KG1 (cell line): ENCODE measurements at regions not wholly inside any gene's neighbourhood (a gene's known extent, or its start where the extent isn't known, plus 50 kb on each side); places are given as distances from the start of the nearest gene placed in this dataset.

Source experiments
- DNase-seq: peaks from one replicate; lab custom pipeline; 2025; lab: John Stamatoyannopoulos, UW

DNA sequence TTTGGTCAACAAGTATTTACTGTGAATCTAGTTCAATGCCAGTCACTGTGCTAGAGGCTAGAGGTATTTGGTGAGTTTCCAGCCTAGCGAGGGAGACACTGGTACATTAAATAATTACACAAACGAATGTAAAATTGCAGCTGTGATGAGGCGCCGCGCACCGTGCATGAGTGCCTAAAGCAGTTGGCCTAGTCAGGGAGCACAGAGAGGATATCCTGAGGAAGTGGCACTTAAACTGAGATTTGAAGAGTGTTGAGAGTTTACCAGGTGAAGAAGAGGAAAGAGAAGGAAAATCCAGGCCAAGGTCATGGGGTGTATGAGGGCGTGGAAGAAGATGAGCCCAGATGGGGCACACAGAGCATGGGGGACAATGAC, 157.6 kb upstream of the NDUFV2 start:
- no peak for DNase-seq

DNA sequence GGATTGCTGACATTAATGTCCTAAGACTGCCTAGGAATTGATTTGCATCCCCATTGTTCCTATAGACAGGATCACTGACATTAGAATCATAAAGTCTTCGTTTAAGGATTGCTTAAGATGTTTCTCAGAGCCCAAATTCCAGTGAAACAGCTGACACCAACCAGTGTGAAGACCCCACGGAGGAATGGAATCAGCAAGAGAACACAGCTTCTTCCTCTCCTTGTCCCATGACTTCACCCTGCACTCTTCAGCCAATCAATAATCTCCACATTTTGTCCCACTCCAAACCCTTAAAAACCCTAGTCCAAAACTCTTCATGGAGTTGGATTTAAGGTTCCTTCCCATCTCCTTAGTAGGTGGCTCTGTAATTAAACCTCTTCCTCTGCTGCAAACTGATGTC, 157.0 kb upstream of the NDUFV2 start:
- DNase-seq, result no peak

DNA sequence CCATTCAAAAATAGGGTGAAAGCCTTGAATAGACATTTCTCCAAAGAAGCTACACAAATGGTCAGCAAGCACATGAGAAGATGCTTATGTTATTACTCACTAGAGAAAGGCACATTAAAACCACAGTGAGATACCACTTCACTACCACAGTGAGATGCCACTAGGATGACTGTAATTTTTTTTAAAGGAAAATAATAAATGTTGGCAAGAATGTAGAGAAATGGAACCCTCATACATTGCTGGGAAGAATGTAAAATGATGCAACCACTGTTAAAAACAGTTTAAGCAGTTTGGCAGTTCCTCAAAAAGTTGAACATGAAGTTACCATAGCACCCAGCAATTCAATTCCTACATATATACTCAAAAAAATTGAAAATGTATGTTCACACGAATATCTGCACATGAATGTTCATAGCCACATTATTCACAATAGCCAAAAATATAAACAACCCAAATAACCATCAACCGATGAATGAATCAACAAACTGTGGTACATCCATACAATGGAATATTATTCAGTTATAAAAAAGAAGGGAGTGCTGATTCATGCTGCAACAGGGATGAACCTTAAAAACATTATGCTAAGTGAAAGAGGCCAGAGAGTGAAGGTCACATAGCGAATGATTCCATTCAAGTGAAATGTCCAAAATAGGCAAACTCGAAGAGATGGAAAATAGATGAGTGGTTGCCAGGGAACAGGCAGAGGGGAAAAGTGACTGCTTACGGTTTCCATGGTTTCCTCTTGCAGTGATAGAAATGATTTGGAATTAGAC, 156.2 kb upstream of the NDUFV2 start:
- DNase-seq, result no peak

DNA sequence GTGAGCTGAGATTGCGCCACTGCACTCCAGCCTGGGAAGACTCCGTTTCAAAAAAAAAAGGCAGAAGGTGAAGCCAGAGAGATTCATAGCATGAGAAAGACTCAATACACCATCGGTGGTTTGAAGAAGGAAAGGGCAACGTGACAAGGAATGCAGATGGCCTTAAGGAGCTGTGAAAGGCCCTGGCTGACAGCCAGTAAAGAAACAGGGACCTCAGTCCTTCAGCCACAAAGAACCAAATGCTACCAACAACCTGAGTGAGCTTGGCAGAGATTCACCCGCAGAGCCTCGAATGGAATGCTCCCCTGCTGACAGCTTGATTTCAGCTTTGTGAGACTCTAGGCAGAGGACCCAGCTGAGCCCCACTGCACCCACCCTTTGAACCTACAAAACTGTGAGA, 154.9 kb upstream of the NDUFV2 start:
- no peak for DNase-seq

DNA sequence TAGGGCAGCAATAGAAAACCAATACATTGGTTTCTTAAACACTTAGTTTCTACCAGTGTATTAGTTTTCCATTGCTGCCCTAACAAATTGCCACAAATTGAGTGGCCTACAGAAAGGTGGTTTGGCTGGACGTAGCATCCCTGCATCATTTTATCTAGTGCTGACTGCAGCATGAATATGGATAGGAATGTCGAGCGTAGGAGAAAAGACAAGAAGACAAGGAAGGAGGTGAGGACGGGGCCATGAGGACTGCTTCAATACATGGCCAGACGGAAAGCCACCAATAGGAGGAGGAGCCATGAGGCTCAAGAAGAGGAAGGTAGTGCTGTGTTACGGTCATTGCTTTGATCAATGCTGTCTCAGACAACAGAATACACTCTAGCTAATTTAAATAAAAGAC, 154.5 kb upstream of the NDUFV2 start:
- no peak for DNase-seq

DNA sequence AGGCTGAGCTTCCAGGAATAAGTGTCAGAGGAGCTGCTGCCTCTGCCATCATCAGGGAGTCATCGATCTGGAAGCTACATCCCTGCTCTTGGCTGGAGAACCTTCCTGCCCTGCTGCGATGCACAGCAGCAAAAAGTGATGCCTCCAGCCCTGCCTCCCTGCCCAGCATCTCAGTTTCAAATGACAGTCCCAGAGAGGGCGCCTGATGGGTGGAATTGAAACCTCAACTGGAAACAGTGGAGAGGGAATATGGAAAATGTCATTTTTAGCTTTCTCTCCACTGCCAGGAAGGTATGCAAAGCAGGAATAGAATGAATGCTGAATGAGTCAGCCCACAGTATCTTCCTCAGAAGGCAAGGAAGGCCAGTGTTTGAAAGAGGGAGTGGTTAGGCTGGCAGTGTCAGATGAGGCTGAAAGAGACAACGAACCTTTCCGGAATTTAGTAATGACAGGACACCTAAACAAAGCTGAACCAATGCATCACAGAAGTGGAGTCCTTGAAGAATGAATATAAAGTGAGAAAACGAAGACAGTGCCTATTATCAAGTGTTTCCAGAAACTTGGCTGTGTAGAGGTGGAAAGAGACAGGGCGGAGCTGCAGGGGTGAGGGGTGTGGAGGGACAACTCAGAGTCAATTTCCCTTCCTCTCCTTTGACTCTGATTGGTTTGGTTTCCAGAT, 153.9 kb upstream of the NDUFV2 start:
- DNase-seq, result no peak

DNA sequence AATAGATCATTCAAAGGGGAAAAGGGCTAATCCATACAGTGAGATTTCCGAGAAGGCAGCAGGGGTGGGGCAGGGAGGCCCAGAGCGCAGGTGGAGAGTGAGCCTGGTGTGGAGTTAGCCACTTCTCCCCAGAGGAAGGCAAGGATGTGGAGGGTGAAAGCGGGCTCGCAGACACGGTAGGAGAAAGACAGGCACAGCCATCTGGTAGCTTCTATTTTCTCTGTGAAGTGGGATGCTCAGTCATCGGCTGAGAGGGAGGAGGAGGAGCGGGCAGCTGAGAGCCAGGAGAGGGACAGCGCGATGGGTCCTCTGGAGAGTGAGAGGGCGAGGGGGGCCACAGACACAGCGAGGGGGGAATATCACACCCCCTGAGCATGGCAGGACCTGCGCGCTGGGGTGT, 153.3 kb upstream of the NDUFV2 start:
- DNase-seq, result no peak

DNA sequence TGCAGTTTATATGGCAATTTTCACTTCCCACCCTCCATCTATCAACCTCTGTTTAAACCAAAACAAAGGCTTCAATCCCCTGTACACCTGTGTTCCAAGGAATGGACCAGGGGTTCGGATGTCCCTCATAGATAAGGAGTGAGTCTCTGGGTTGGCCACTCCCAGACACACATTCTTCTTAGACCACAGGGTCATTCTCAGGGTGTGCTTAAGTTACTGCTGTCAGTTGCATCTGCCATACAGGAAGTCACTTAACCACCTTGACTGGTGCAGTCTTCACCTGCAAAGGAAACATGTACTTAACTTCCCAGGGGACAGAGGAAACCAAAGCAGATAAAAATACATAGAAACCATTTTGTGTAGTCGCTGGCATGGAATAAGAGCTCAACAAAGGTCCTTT, 151.0 kb upstream of the NDUFV2 start:
- DNase-seq, result no peak

DNA sequence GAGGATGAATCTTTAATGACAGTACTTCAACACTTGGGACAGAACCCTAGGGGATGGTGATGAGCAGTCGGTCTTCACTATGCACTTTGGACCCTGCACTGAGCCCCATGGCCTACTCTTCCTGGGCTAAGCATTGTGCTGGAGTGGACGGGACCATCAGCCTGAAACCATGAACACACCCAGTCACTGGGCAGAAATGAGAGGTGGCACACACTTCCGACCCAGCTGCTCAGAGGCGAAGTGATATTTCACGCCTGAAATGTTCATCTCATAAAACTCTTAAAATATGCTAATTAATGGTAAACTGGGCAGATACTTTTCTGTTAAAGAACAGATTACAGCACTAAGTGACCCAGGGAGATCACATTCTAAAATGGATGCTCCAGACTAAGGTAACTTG, 150.3 kb upstream of the NDUFV2 start:
- no peak for DNase-seq

DNA sequence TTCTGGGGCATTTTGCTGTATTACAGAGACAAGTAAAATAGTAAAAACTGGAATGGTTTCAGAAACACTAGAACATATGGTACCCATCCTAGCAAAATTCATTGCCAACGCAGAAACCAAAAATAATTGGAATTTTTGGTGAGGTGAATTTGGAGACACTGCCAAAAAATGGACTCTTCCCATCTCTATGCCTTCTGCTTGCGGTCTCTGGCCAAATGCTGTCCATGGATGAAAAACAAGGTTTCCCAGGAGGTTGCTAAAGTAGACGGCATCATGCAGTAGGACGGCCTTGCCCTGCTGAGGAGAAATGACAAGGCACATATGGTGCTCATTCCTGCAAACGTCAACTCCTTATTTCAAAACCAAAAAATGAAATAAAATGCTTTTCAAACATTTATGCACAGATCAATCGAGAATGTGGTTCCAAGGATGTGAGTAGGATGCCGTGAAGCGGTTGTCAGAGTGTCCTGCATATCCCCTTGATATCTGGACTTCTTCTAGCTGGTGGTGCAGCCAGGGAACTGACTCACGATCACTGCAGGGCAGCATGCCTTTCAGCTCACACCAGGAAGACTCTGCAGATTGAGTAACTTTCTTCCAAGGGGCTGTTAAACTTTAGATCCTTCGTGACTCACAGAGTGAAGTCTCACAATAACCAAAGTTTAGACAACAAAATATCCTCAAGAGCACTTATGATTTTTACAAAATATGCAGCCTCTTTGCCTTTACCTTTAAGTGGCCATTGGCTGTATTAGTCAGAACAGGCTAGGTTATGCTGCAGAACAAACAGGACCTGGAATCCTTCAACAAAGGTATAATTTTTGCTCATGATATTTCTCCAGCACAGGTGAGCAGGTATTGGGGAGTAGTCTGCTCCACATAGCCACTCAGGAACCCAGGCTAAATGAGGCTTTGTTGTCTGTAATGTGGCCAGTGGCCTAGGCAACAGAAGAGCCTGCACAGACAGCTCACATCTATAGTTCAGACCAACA, 149.4 kb upstream of the NDUFV2 start:
- DNase-seq, result no peak

DNA sequence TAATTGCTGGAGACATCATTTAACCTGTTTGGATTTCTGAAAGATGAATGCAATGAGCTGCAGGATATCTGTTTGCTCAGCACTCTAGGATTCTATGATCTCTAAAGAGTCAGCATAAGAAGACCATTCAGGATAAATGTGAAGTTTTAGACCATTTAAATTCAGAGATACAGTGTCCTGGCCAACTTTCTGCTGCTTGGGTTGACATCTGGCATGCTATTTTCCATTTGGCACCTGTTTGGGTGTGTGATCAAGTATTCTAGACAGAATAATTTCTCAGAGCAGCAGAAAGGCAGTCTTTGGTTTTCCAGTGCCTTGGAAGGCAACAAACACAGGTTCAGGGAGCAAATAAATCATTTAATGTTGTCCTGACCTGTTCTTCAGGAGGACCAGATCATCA, 144.8 kb upstream of the NDUFV2 start:
- no peak for DNase-seq

DNA sequence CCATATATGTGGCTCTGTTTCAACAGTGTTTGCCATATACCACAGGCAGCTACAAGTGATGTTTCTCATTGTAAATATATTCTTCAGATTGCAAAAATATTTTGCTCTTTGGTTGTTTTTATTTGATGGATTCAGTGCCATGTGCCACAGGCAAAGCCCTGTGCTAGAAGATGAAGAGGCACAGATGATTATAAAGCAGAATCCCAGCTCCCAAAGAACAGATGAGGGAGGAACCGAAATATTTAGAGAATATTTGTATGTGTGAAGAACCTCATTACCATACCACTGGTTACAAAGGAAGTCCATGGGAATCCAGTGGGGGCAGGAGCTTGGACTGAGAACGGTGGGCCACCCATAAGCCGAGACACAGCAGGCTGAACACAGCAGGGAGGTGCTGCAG, 143.8 kb upstream of the NDUFV2 start:
- DNase-seq, result no peak

DNA sequence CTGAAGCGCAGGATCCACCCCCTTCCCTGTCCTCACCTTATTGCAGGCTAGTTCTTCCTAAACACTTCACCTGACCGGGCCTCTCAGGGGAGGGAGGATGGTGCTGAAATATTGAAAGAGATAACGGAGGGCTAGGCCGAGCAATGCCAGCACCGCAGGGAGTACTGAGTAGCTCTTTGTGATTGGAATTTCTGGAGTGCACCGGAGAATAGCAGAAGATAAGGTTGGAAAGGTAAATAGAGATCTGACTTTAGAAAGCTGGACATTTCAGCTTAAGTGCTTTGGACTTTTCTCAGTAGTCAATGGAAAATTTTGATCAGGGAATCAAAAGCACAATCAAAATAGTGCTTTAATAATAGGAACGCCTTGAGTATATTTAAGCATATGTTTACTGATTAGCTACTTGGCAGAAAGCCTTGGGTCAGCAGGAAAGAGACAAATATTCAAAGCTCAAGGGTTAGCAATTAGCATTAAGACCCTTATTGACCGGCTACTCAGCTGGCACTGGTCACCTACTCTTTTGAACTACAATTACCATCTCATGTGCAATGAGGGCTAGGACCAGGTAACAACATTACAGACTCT, 142.9 kb upstream of the NDUFV2 start:
- no peak for DNase-seq

DNA sequence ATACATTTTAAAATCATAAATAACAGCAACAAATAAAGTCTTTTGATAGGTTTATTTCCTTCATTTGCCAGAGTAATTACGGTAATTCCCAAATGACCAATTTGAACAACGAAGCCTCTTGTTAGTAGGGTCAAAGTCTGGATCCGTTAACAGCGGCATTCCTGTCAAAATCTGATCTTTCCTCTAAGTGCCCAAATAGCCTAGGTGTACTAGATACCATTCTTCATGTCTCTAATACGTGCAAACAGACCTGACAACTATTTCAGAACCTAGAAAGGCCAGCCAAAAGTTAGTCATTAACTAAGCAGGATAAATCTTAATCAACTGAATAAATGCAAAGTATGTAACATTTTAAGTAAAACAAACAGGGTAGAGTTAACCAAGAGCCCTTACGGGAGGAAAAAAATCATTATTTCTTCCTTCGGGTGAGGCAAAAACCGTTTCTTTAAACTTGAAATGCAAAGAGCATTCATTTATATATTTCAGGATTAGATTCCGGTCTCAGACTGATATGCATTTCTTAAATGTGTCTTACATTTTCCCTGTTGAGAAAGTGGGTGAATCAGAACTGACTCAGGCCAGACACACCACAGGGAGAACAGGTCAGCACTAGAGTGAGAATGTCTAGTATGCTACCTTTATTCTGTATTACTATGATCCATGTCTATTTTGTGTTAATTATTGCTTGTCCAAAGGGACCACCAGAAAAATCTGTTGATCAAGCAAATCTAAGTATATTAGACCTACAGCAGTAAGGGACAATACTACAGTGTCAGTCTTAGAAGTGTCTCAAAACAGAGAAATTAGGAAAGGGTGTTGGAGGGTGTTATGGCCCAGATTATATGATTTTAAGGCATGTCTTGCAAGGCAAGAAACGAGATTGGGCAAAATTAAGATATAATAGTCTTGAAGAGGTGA, 141.5 kb upstream of the NDUFV2 start:
- no peak for DNase-seq

DNA sequence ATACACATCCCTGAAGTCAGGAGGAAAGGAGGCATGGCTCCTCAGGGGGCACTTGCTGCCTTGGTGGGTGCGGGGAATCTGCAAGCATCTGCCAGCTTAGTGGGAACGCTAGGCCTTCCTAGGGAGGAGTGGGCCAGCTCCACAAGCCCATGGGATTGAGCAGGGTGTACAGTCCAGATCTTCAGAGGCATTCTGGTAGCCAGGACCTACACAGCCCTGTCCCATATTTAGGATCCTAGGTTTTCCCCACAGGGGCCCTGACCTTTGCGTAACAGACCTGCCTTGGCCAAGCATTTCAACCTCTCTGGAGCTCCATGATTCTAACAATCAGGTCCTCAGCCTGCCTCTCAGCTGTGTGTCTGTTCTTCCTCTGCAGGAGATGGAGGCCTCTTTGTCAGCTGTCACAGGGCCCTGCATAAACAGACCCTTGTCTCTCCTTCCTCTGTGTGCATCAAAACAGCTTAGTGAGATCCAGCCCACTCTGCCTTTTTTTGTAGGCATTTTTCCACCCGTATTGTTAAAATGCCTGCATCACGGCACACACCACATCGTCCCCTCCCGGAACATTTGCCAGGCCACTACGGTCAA, 140.2 kb upstream of the NDUFV2 start:
- DNase-seq, result no peak

DNA sequence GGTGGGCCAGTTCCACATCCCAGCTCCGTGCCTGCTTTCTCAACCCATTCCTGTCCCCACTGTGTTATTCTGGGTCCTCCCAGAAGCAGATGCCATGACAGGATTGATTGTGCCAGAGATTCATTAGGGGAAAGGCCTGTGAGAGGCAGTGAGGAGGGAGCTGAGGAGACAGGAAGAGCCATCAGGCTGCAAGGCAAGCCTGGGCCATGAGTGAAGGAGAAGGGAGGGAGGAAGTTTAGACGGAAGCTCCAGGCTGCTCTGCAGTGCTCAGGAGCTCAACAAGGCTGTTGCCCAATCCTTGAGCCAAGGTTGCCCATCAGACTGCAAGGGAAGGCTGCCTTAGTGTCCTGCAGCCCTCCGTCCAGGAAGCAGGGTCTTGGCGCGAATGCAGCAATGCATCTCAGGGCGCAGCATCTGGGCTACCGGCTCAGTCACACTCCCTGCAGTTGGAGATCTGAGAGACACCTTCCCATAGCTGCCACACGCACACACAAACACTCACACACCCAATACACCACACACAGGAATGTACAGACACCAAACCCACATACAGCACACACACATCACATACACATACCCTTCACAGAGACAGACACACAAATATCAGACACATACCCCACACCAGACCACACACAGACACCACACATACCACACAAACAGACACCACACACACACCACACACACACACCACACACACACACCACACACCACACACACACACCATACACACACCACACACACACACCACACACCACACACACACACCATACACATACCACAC, 139.5 kb upstream of the NDUFV2 start:
- no peak for DNase-seq

DNA sequence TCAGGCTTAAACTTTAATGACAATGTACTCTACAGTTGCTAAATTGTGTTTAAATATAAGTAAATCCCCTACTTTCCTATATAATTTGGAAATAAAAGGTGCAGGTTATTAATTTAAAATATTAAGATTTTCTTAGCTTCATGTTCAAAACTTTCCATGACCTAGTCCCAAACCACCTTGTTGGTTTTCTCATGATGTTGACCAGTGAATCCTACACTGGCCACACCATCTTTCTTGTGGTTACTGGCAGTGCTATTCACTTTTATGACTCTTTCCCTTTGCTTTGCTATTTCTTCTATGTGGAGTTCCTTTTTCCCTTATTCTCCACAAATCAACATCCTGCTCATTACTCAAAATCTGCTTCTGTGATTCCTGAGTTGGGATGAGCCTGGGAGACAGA, 138.6 kb upstream of the NDUFV2 start:
- no peak for DNase-seq

DNA sequence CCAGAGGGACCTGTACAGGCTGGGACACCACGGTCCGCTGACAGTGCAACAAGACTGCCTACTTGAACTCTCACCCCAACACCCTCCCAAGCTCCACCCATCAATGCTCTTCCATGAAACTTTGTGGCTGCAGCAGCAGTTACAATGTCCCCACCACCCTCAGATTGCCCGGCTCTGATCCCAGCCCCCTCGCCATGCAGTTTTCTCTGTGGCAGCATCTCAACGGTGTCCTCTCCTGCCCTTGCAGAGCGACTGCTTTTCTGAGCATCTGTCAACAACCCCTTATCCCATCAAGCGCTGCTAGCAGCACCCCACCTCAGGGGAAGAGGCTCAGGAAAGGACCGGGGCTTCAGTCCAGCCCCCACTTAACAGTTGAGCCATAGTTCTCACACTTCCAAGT, 137.1 kb upstream of the NDUFV2 start:
- no peak for DNase-seq

DNA sequence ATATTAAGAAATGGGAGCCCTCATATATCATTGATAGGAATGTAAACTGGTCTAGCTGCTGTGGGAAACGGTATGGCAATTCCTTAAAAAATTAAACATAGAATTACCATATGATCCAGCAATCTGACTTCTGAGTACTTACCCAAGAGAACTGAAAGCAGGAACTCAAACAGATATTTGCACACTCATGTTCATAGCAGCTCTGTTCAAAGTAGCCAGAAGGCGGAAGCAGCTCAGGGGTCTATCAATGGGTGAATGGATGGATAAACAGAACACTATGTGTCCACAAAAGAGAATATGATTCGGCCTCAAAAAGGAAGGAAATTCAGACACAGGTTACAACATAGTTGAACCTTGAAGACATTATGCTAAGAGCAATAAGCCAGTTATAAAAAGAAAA, 135.7 kb upstream of the NDUFV2 start:
- DNase-seq, result no peak

DNA sequence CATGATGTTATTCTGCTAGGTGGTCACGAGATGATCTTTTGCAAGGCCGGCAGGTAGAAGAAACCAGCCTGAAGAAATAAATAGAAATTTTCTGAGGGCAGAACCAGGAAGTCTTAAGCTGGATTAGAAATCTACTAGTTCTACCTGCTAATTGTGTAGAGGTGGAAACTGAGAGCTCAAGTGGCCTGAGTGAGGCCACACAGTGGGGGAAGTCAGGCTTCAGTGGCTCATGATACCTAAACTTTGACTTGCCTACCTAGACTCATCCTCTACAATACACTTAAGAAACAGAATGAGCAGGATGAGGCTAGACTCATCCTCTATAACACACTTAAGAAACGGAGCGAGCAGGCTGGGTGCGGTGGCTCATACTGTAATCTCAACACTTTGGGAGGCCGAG, 134.9 kb upstream of the NDUFV2 start:
- no peak for DNase-seq
